Loucy (cell line): ENCODE measurements at regions not wholly inside any gene's neighbourhood (a gene's known extent, or its start where the extent isn't known, plus 50 kb on each side); places are given as distances from the start of the nearest gene placed in this dataset.

Experiments
- H2AFZ ChIP-seq: fragments of 200-600 bp; sonication (generic); 2 replicates; pipeline ENCODE4 v1.6.0; 2016; ENCODE audit warnings: antibody characterized with exemption, mild to moderate bottlenecking, low read length, moderate library complexity
- H3F3A ChIP-seq: fragments of 200-600 bp; 2 replicates; pipeline ENCODE4 v1.6.0; 2016; ENCODE audit warnings: antibody characterized with exemption, low read depth, mild to moderate bottlenecking
- H3K27me3 ChIP-seq: fragments of 200-600 bp; sonication (generic); 2 replicates; pipeline ENCODE4 v1.6.1; 2014; ENCODE audit warnings: low read length, mild to moderate bottlenecking; ENCODE audit not compliant: insufficient read depth, poor library complexity, severe bottlenecking
- H3K36me3 ChIP-seq: fragments of 200-600 bp; sonication (generic); 2 replicates; pipeline ENCODE4 v1.6.1; 2016; ENCODE audit warnings: low read length; ENCODE audit not compliant: insufficient read depth
- H3K4me1 ChIP-seq: fragments of 200-600 bp; sonication (generic); 2 replicates; pipeline ENCODE4 v1.5.1; 2014; ENCODE audit warnings: low read length, mild to moderate bottlenecking; ENCODE audit not compliant: insufficient read depth, poor library complexity, severe bottlenecking
- H3K4me2 ChIP-seq: fragments of 200-600 bp; sonication (generic); 2 replicates; pipeline ENCODE4 v1.6.0; 2014; ENCODE audit warnings: antibody characterized with exemption, low read length, low read depth, mild to moderate bottlenecking; ENCODE audit not compliant: poor library complexity, severe bottlenecking
- H3K4me3 ChIP-seq: fragments of 200-600 bp; sonication (generic); 2 replicates; pipeline ENCODE4 v1.5.1; 2014; ENCODE audit warnings: low read length, mild to moderate bottlenecking, mixed read lengths; ENCODE audit not compliant: poor library complexity, severe bottlenecking
- H3K79me2 ChIP-seq: fragments of 200-600 bp; sonication (generic); 2 replicates; pipeline ENCODE4 v1.6.1; 2014; ENCODE audit warnings: low read length; ENCODE audit not compliant: insufficient read depth
- H3K9ac ChIP-seq: fragments of 200-600 bp; sonication (generic); 2 replicates; pipeline ENCODE4 v1.6.0; 2014; ENCODE audit warnings: mild to moderate bottlenecking, low read depth, low read length, moderate library complexity; ENCODE audit not compliant: poor library complexity, severe bottlenecking
- H3K9me2 ChIP-seq: fragments of 200-600 bp; sonication (generic); replicated peaks from 2 replicates; pipeline ENCODE4 v1.6.1; 2016; ENCODE audit warnings: low read depth, low read length, mixed read lengths
- H3K9me3 ChIP-seq: fragments of 200-600 bp; sonication (generic); 2 replicates; pipeline ENCODE4 v1.6.1; 2014; ENCODE audit warnings: mild to moderate bottlenecking, antibody characterized with exemption, low read length, low read depth; ENCODE audit not compliant: insufficient read depth
- H4K20me1 ChIP-seq: fragments of 200-600 bp; sonication (generic); 2 replicates; pipeline ENCODE4 v1.6.0; 2014; ENCODE audit warnings: antibody characterized with exemption, low read length, mild to moderate bottlenecking; ENCODE audit not compliant: insufficient read depth, poor library complexity, severe bottlenecking
- CTCF ChIP-seq: fragments of 200-600 bp; sonication (generic); conservative IDR thresholded peaks from 2 replicates; pipeline ENCODE4 v1.5.1; 2014; ENCODE audit warnings: mild to moderate bottlenecking, antibody characterized with exemption, low read length
- EZH2phosphoT487 ChIP-seq: fragments of 200-600 bp; IDR thresholded peaks from 2 replicates; pipeline ENCODE4 v1.6.1; 2018; ENCODE audit warnings: antibody characterized with exemption, mild to moderate bottlenecking, moderate library complexity, borderline replicate concordance

GRCh38 chr12:84685379-84685778 lies 227.2 kb downstream of the SLC6A15 start:
- no peaks in the 10 kb centered on the region for H3K36me3 ChIP-seq
- H4K20me1 ChIP-seq: no peaks in the 10 kb centered on the region
- no peak overlapping the region for H2AFZ ChIP-seq
- H3K9ac ChIP-seq: no peak overlapping the region
- no peak for TF ChIP-seq CTCF
- no peak for TF ChIP-seq EZH2phosphoT487
- no peaks in the 10 kb centered on the region for H3K9me3 ChIP-seq
- H3K4me2 ChIP-seq: no peak overlapping the region
- H3F3A ChIP-seq: no peaks in the 10 kb centered on the region
- no peaks in the 10 kb centered on the region for H3K4me1 ChIP-seq
- no peaks in the 10 kb centered on the region for H3K79me2 ChIP-seq
- H3K9me2 ChIP-seq: no peaks in the 10 kb centered on the region
- H3K4me3 ChIP-seq: no peak overlapping the region
- H3K27me3 ChIP-seq: no peaks in the 10 kb centered on the region

GRCh38 chr12:84676787-84677186 lies 235.8 kb downstream of the SLC6A15 start:
- H4K20me1 ChIP-seq: no peaks in the 10 kb centered on the region
- no peak for TF ChIP-seq EZH2phosphoT487
- TF ChIP-seq CTCF: no peak
- no peak overlapping the region for H2AFZ ChIP-seq
- H3K4me1 ChIP-seq: no peaks in the 10 kb centered on the region
- no peaks in the 10 kb centered on the region for H3K36me3 ChIP-seq
- no peaks in the 10 kb centered on the region for H3K9me3 ChIP-seq
- H3K4me3 ChIP-seq: no peak overlapping the region
- H3K9me2 ChIP-seq: no peaks in the 10 kb centered on the region
- no peaks in the 10 kb centered on the region for H3K79me2 ChIP-seq
- no peaks in the 10 kb centered on the region for H3F3A ChIP-seq
- no peak overlapping the region for H3K4me2 ChIP-seq
- H3K27me3 ChIP-seq: no peaks in the 10 kb centered on the region
- H3K9ac ChIP-seq: no peak overlapping the region

DNA sequence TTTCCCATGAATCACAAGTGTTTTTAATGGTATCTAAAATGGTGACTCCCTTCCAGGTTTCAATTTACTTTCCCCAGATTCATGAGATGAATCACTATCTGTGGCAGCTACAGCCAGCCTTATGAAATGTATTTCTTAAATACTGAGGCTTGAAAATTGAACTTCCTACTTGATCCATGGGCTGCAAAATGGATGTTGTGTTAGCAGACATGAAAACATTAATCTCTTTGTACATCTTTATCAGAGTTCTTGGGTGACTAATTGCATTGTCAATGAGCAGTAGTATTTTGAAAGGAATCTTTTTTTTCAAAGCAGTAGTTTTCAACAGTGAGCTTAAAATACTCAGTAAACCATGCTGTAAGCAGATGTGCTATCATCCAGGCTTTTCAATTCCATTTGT lies 250.8 kb downstream of the SLC6A15 start:
- Histone ChIP-seq H3K79me2 (no peaks in the 10 kb centered on the region), H3K36me3 (no peaks in the 10 kb centered on the region), H3K9me2 (peaks cover 5% of the 10 kb centered on the region; the same call in 1 of the 2 replicates), H3K4me2 (no peak overlapping the region), H3K9me3 (no peaks in the 10 kb centered on the region), H3K4me3 (no peak overlapping the region), H3K4me1 (no peaks in the 10 kb centered on the region), H2AFZ (no peak overlapping the region), H4K20me1 (no peaks in the 10 kb centered on the region), H3K27me3 (no peaks in the 10 kb centered on the region), H3K9ac (no peak overlapping the region), H3F3A (no peaks in the 10 kb centered on the region)
- TF ChIP-seq CTCF (no peak), EZH2phosphoT487 (no peak)
